AG04449 (cell line): ENCODE measurements at regions not wholly inside any gene's neighbourhood (a gene's known extent, or its start where the extent isn't known, plus 50 kb on each side); places are given as distances from the start of the nearest gene placed in this dataset.

Source experiments
- CTCF ChIA-PET: fragments of 350-600 bp; formaldehyde crosslinking; extraction: SDS; loops from one replicate; lab custom pipeline; 2021; ENCODE audit warnings: antibody characterized with exemption; lab: Yijun Ruan, JAX
- POLR2A ChIA-PET: fragments of 400-600, 350-600 bp; formaldehyde crosslinking; extraction: SDS; loops from one replicate; lab custom pipeline; 2020; ENCODE audit warnings: antibody characterized with exemption, inconsistent platforms; lab: Yijun Ruan, JAX
- DNase-seq: peaks from one replicate; pipeline ENCODE4 v3.0.0-alpha.2; 2010; ENCODE audit warnings: low read depth, low spot score
- H3K4me3 ChIP-seq: 2 replicates; pipeline ENCODE4 v1.5.1; 2011; ENCODE audit warnings: low read depth, mild to moderate bottlenecking, control low read depth, low read length
- CTCF ChIP-seq: IDR thresholded peaks from one replicate; pipeline ENCODE4 v1.5.1; 2011; ENCODE audit warnings: mild to moderate bottlenecking, moderate library complexity, low read length, control low read depth, inconsistent platforms; ENCODE audit not compliant: insufficient read depth; ENCODE audit errors: missing control alignments

- H3K4me3 ChIP-seq: no peak overlapping the region
- no peak for TF ChIP-seq CTCF
- no peak for DNase-seq
- CTCF ChIA-PET: no interaction called here
- POLR2A ChIA-PET: no interaction called here
Observed at GRCh38 chr1:112247036-112247597, 148.9 kb upstream of the CTTNBP2NL start.

GRCh38 chr1:112247961-112248360, 148.1 kb upstream of the CTTNBP2NL start:
- DNase-seq: no peak
- ChIA-PET CTCF (no interaction called here), POLR2A (no interaction called here)

GRCh38 chr1:112250892-112251291, 145.1 kb upstream of the CTTNBP2NL start:
- TF ChIP-seq CTCF: no peak
- ChIA-PET CTCF (interaction anchor here (1.2 kb wide), 1 partner anchor 86 kb away, joined by 3 read pairs; no protein-coding TSS in a partner anchor), POLR2A (no interaction called here)
- no peak for DNase-seq
- no peak overlapping the region for H3K4me3 ChIP-seq

More at GRCh38 chr1:112247961-112248360, 148.1 kb upstream of the CTTNBP2NL start:
- no peak overlapping the region for H3K4me3 ChIP-seq
- TF ChIP-seq CTCF: no peak

- TF ChIP-seq CTCF: no peak
- peak; percentile 2 for DNase-seq
- H3K4me3 ChIP-seq: no peak overlapping the region
- ChIA-PET POLR2A (no interaction called here), CTCF (no interaction called here)
Observed at GRCh38 chr1:112251766-112252506, 144.1 kb upstream of the CTTNBP2NL start.

GRCh38 chr1:112253366-112253765, 142.6 kb upstream of the CTTNBP2NL start:
- no peak overlapping the region for H3K4me3 ChIP-seq
- no peak for TF ChIP-seq CTCF
- ChIA-PET POLR2A (interaction anchor here (0.7 kb wide), 1 partner anchor 67 kb away, joined by 3 read pairs; no protein-coding TSS in a partner anchor), CTCF (no interaction called here)
- DNase-seq: no peak

- CTCF ChIA-PET: no interaction called here
- POLR2A ChIA-PET: no interaction called here
- H3K4me3 ChIP-seq: no peak overlapping the region
- no peak for TF ChIP-seq CTCF
- no peak for DNase-seq
Observed at GRCh38 chr1:112255080-112255479, 140.9 kb upstream of the CTTNBP2NL start.
